HEK293 (cell line): ENCODE measurements at regions not wholly inside any gene's neighbourhood (a gene's known extent, or its start where the extent isn't known, plus 50 kb on each side); places are given as distances from the start of the nearest gene placed in this dataset.
A peak's percentile ranks its signal among the peaks of the same experiment; 100 is the strongest.

Experiments used
- CTCF ChIA-PET: fragments of 350-600 bp; formaldehyde crosslinking; extraction: SDS; loops from one replicate; lab custom pipeline; 2021; ENCODE audit warnings: antibody characterized with exemption; lab: Yijun Ruan, JAX
- POLR2A ChIA-PET: fragments of 300-600 bp; formaldehyde crosslinking; extraction: SDS; loops from one replicate; lab custom pipeline; 2020; ENCODE audit warnings: antibody characterized with exemption, inconsistent platforms; lab: Yijun Ruan, JAX
- H3K27ac ChIP-seq: fragments of 200-500 bp; sonication (Bioruptor generic); 2 replicates; pipeline ENCODE4 v1.5.1; 2014; ENCODE audit warnings: low read depth, low read length, control low read depth, inconsistent platforms; ENCODE audit errors: extremely low read depth
- H3K36me3 ChIP-seq, 2 experiments: fragments of 200-500 bp in 1 of 2; sonication (Bioruptor generic) in 1 of 2; 1 replicate in 1 of 2; 2 replicates in 1 of 2; pipeline ENCODE4 v1.5.1; 2014 to 2017; ENCODE audit warnings: inconsistent platforms in 2 of 2, low read length in 2 of 2; ENCODE audit not compliant: control insufficient read depth in 2 of 2, insufficient read depth in 1 of 2
- H3K4me1 ChIP-seq: fragments of 200-500 bp; sonication (Bioruptor generic); 2 replicates; pipeline ENCODE4 v1.5.1; 2014; ENCODE audit warnings: mild to moderate bottlenecking, low read length, inconsistent platforms; ENCODE audit not compliant: control insufficient read depth, insufficient read depth
- H3K4me3 ChIP-seq: 2 replicates; pipeline ENCODE4 v1.5.1; 2011; ENCODE audit warnings: low read depth, mild to moderate bottlenecking, control low read depth, low read length, moderate library complexity
- H3K9me3 ChIP-seq: fragments of 200-500 bp; sonication (Bioruptor generic); 2 replicates; pipeline ENCODE4 v1.5.1; 2014; ENCODE audit warnings: low read depth, low read length, inconsistent platforms; ENCODE audit not compliant: control insufficient read depth, insufficient read depth
- FEZF1 ChIP-seq: fragments of 450-650 bp; formaldehyde crosslinking; IDR thresholded peaks from 2 replicates; pipeline ENCODE4 v1.5.1; 2016; ENCODE audit warnings: missing biosample characterization, missing genetic modification characterization
- HOXD13 ChIP-seq: sonication (generic); formaldehyde crosslinking; IDR thresholded peaks from 2 replicates; pipeline ENCODE4 v1.8.0; 2022; ENCODE audit warnings: missing genetic modification reagents, borderline replicate concordance
- IKZF3 ChIP-seq: fragments of 450-650 bp; IDR thresholded peaks from 2 replicates; pipeline ENCODE4 v1.5.0; 2018; ENCODE audit warnings: missing biosample characterization, mild to moderate bottlenecking, missing genetic modification characterization, moderate library complexity
- MZF1 ChIP-seq: fragments of 450-650 bp; formaldehyde crosslinking; IDR thresholded peaks from 2 replicates; pipeline ENCODE4 v1.5.1; 2017; ENCODE audit warnings: missing biosample characterization, missing genetic modification characterization, borderline replicate concordance
- OSR2 ChIP-seq: fragments of 450-650 bp; formaldehyde crosslinking; IDR thresholded peaks from 2 replicates; pipeline ENCODE4 v1.5.1; 2016; ENCODE audit warnings: missing biosample characterization, missing genetic modification characterization
- SCRT1 ChIP-seq: fragments of 450-650 bp; formaldehyde crosslinking; IDR thresholded peaks from 2 replicates; pipeline ENCODE4 v1.5.1; 2016; ENCODE audit warnings: missing biosample characterization, missing genetic modification characterization, borderline replicate concordance
- SCRT2 ChIP-seq: fragments of 450-650 bp; formaldehyde crosslinking; IDR thresholded peaks from 2 replicates; pipeline ENCODE4 v1.5.1; 2016; ENCODE audit warnings: missing biosample characterization, missing genetic modification characterization
- SETDB1 ChIP-seq: IDR thresholded peaks from one replicate; pipeline ENCODE4 v1.6.1; 2017; ENCODE audit warnings: mild to moderate bottlenecking, low read length, moderate library complexity, mixed read lengths; ENCODE audit not compliant: insufficient read length
- SP7 ChIP-seq: fragments of 450-650 bp; formaldehyde crosslinking; IDR thresholded peaks from 2 replicates; pipeline ENCODE4 v1.5.1; 2016; ENCODE audit warnings: missing biosample characterization, missing genetic modification characterization
- TRIM28 ChIP-seq: IDR thresholded peaks from 2 replicates; pipeline ENCODE4 v1.6.1; 2011; ENCODE audit warnings: low read length, control low read depth, borderline replicate concordance
- ZBTB20 ChIP-seq: fragments of 450-650 bp; formaldehyde crosslinking; IDR thresholded peaks from 2 replicates; pipeline ENCODE4 v1.5.1; 2016; ENCODE audit warnings: missing biosample characterization, missing genetic modification characterization
- ZFHX2 ChIP-seq: fragments of 450-650 bp; formaldehyde crosslinking; conservative IDR thresholded peaks from 2 replicates; pipeline ENCODE4 v1.5.1; 2016; ENCODE audit warnings: missing biosample characterization, missing genetic modification characterization
- ZFP41 ChIP-seq: fragments of 450-650 bp; formaldehyde crosslinking; IDR thresholded peaks from 2 replicates; pipeline ENCODE4 v1.5.1; 2016; ENCODE audit warnings: missing biosample characterization, missing genetic modification characterization, borderline replicate concordance
- ZNF140 ChIP-seq: fragments of 450-650 bp; formaldehyde crosslinking; IDR thresholded peaks from 2 replicates; pipeline ENCODE4 v1.5.1; 2016; ENCODE audit warnings: missing biosample characterization, missing genetic modification characterization
- ZNF184 ChIP-seq: fragments of 450-650 bp; IDR thresholded peaks from 2 replicates; pipeline ENCODE4 v1.5.1; 2018; ENCODE audit warnings: missing biosample characterization, mild to moderate bottlenecking, missing genetic modification characterization
- ZNF354C ChIP-seq: fragments of 450-650 bp; formaldehyde crosslinking; IDR thresholded peaks from 2 replicates; pipeline ENCODE4 v1.5.1; 2016; ENCODE audit warnings: missing biosample characterization, missing genetic modification characterization, low read depth, borderline replicate concordance
- ZNF404 ChIP-seq: fragments of 450-650 bp; formaldehyde crosslinking; IDR thresholded peaks from 2 replicates; pipeline ENCODE4 v1.5.1; 2017; ENCODE audit warnings: missing biosample characterization, missing genetic modification characterization
- ZNF423 ChIP-seq: fragments of 450-650 bp; formaldehyde crosslinking; IDR thresholded peaks from 2 replicates; pipeline ENCODE4 v1.5.1; 2016; ENCODE audit warnings: missing biosample characterization, missing genetic modification characterization
- ZNF521 ChIP-seq: fragments of 450-650 bp; formaldehyde crosslinking; IDR thresholded peaks from 2 replicates; pipeline ENCODE4 v1.5.1; 2017; ENCODE audit warnings: missing biosample characterization, mild to moderate bottlenecking, missing genetic modification characterization
- ZNF626 ChIP-seq: fragments of 450-650 bp; sonication (Bioruptor Pico); formaldehyde crosslinking; IDR thresholded peaks from 2 replicates; pipeline ENCODE4 v1.5.1; 2018; ENCODE audit warnings: missing biosample characterization, missing genetic modification characterization, inconsistent platforms
- ZNF747 ChIP-seq: fragments of 450-650 bp; formaldehyde crosslinking; IDR thresholded peaks from 2 replicates; pipeline ENCODE4 v1.5.1; 2016; ENCODE audit warnings: missing biosample characterization, missing genetic modification characterization
- TF ChIP-seq, protein P1 (sequence below): fragments of 450-650 bp; formaldehyde crosslinking; IDR thresholded peaks from 2 replicates; pipeline ENCODE4 v1.5.1; 2016; ENCODE audit warnings: missing biosample characterization, missing genetic modification characterization
- TF ChIP-seq, protein P2 (sequence below): fragments of 450-650 bp; formaldehyde crosslinking; IDR thresholded peaks from 2 replicates; pipeline ENCODE4 v1.5.1; 2017; ENCODE audit warnings: missing biosample characterization, missing genetic modification characterization
- TF ChIP-seq, protein P3 (sequence below): fragments of 450-650 bp; formaldehyde crosslinking; IDR thresholded peaks from 2 replicates; pipeline ENCODE4 v1.5.1; 2016; ENCODE audit warnings: missing biosample characterization, missing genetic modification characterization

- Histone ChIP-seq H3K4me3 (no peak overlapping the region), H3K4me1 (no peaks in the 10 kb centered on the region), H3K27ac (no peak overlapping the region), H3K36me3 (no peaks in the 10 kb centered on the region), H3K9me3 (no peaks in the 10 kb centered on the region)
- ChIA-PET POLR2A (no interaction called here), CTCF (interaction anchor here (0.5 kb wide), 1 partner anchor 133 kb away, joined by 3 read pairs; no protein-coding TSS in a partner anchor)
- no peak for TF ChIP-seq ZNF140 (tag by site-specific recombination)
- TF ChIP-seq SCRT2 (tag by site-specific recombination) = peak; percentile 52
- TF ChIP-seq, protein P1, sequence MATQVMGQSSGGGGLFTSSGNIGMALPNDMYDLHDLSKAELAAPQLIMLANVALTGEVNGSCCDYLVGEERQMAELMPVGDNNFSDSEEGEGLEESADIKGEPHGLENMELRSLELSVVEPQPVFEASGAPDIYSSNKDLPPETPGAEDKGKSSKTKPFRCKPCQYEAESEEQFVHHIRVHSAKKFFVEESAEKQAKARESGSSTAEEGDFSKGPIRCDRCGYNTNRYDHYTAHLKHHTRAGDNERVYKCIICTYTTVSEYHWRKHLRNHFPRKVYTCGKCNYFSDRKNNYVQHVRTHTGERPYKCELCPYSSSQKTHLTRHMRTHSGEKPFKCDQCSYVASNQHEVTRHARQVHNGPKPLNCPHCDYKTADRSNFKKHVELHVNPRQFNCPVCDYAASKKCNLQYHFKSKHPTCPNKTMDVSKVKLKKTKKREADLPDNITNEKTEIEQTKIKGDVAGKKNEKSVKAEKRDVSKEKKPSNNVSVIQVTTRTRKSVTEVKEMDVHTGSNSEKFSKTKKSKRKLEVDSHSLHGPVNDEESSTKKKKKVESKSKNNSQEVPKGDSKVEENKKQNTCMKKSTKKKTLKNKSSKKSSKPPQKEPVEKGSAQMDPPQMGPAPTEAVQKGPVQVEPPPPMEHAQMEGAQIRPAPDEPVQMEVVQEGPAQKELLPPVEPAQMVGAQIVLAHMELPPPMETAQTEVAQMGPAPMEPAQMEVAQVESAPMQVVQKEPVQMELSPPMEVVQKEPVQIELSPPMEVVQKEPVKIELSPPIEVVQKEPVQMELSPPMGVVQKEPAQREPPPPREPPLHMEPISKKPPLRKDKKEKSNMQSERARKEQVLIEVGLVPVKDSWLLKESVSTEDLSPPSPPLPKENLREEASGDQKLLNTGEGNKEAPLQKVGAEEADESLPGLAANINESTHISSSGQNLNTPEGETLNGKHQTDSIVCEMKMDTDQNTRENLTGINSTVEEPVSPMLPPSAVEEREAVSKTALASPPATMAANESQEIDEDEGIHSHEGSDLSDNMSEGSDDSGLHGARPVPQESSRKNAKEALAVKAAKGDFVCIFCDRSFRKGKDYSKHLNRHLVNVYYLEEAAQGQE (tag by site-specific recombination) = peak; percentile 98
- no peak for TF ChIP-seq ZNF747 (tag by site-specific recombination)
- no peak for TF ChIP-seq HOXD13 (CRISPR knock-in tag)
- peak; percentile 69 for TF ChIP-seq SCRT1
- TF ChIP-seq, protein P2, sequence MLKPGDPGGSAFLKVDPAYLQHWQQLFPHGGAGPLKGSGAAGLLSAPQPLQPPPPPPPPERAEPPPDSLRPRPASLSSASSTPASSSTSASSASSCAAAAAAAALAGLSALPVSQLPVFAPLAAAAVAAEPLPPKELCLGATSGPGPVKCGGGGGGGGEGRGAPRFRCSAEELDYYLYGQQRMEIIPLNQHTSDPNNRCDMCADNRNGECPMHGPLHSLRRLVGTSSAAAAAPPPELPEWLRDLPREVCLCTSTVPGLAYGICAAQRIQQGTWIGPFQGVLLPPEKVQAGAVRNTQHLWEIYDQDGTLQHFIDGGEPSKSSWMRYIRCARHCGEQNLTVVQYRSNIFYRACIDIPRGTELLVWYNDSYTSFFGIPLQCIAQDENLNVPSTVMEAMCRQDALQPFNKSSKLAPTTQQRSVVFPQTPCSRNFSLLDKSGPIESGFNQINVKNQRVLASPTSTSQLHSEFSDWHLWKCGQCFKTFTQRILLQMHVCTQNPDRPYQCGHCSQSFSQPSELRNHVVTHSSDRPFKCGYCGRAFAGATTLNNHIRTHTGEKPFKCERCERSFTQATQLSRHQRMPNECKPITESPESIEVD (tag by site-specific recombination) = no peak
- TF ChIP-seq ZNF354C (tag by site-specific recombination) = no peak
Measured at GRCh38 chr1:57966751-57967406, 543.0 kb upstream of the DAB1 start.

- CTCF ChIA-PET = interaction anchor here (0.5 kb wide), 1 partner anchor 132 kb away, joined by 3 read pairs; no protein-coding TSS in a partner anchor
- H3K36me3 ChIP-seq = no peaks in the 10 kb centered on the region
- no peak overlapping the region for H3K4me3 ChIP-seq
- H3K27ac ChIP-seq = no peak overlapping the region
- TF ChIP-seq SP7 (tag by site-specific recombination) (no peak), ZNF521 (tag by site-specific recombination) (no peak), SETDB1 (no peak), ZNF184 (no peak), ZNF404 (tag by site-specific recombination) (no peak), ZNF626 (tag by site-specific recombination) (no peak), FEZF1 (no peak), ZFP41 (tag by site-specific recombination) (no peak), ZNF423 (tag by site-specific recombination) (no peak)
- no peaks in the 10 kb centered on the region for H3K4me1 ChIP-seq
- no peaks in the 10 kb centered on the region for H3K9me3 ChIP-seq
- POLR2A ChIA-PET = no interaction called here
Measured at GRCh38 chr1:57966340-57966739, 542.5 kb upstream of the DAB1 start.

GRCh38 chr1:57963581-57963980 is 539.7 kb upstream of the DAB1 start:
- CTCF ChIA-PET = no interaction called here
- Histone ChIP-seq H3K9me3 (no peaks in the 10 kb centered on the region), H3K4me1 (no peaks in the 10 kb centered on the region), H3K4me3 (no peak overlapping the region), H3K36me3 (no peaks in the 10 kb centered on the region), H3K27ac (no peak overlapping the region)
- POLR2A ChIA-PET = no interaction called here
- TF ChIP-seq ZBTB20 = peak; percentile 48; the same call in 1 of the 2 replicates
- 0 out of 2 replicates have a peak, but pooled peaks have one; percentile 41 for TF ChIP-seq ZFHX2 (tag by site-specific recombination)
- TF ChIP-seq, protein P3, sequence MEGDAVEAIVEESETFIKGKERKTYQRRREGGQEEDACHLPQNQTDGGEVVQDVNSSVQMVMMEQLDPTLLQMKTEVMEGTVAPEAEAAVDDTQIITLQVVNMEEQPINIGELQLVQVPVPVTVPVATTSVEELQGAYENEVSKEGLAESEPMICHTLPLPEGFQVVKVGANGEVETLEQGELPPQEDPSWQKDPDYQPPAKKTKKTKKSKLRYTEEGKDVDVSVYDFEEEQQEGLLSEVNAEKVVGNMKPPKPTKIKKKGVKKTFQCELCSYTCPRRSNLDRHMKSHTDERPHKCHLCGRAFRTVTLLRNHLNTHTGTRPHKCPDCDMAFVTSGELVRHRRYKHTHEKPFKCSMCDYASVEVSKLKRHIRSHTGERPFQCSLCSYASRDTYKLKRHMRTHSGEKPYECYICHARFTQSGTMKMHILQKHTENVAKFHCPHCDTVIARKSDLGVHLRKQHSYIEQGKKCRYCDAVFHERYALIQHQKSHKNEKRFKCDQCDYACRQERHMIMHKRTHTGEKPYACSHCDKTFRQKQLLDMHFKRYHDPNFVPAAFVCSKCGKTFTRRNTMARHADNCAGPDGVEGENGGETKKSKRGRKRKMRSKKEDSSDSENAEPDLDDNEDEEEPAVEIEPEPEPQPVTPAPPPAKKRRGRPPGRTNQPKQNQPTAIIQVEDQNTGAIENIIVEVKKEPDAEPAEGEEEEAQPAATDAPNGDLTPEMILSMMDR (tag by site-specific recombination) = no peak
- peak; percentile 29; the same call in 1 of the 2 replicates for TF ChIP-seq TRIM28
- peak; percentile 100 for TF ChIP-seq SP7 (tag by site-specific recombination)
- TF ChIP-seq MZF1 (tag by site-specific recombination) = peak; percentile 83
- peak; percentile 66 for TF ChIP-seq IKZF3
- peak; percentile 63; the same call in 1 of the 2 replicates for TF ChIP-seq OSR2 (tag by site-specific recombination)
